GM18507 (cell line): ENCODE measurements at regions not wholly inside any gene's neighbourhood (a gene's known extent, or its start where the extent isn't known, plus 50 kb on each side); places are given as distances from the start of the nearest gene placed in this dataset.

Experiments used
- DNase-seq: peaks from one replicate; pipeline ENCODE4 v3.0.0; 2011; ENCODE audit warnings: low read depth; ENCODE audit not compliant: insufficient read length; ENCODE audit errors: extremely low spot score
- FAIRE-seq: peaks from 2 replicates; lab custom pipeline; 2011; peaks lifted over from hg19 to GRCh38; lab: Jason Lieb, UNC

- FAIRE-seq (no peak), DNase-seq (no peak)
These were observed 505.9 kb upstream of the CTSO start for GRCh38 chr4:156459584-156459983.

- no peak for DNase-seq
- no peak for FAIRE-seq
These were observed 503.2 kb upstream of the CTSO start for GRCh38 chr4:156456830-156457229.

GRCh38 chr4:156443488-156443887, 489.8 kb upstream of the CTSO start:
- DNase-seq (no peak), FAIRE-seq (no peak)

GRCh38 chr4:156442912-156443311, 489.2 kb upstream of the CTSO start:
- DNase-seq (no peak), FAIRE-seq (no peak)

- FAIRE-seq: no peak
- no peak for DNase-seq
These were observed 486.0 kb upstream of the CTSO start for GRCh38 chr4:156439576-156440200.

- FAIRE-seq: no peak
These were observed 484.0 kb upstream of the CTSO start for GRCh38 chr4:156437666-156438065.

GRCh38 chr4:156422576-156422975, 468.9 kb upstream of the CTSO start:
- no peak for FAIRE-seq
- no peak for DNase-seq

More at GRCh38 chr4:156437666-156438065, 484.0 kb upstream of the CTSO start:
- no peak for DNase-seq

- FAIRE-seq (no peak), DNase-seq (no peak)
These were observed 467.0 kb upstream of the CTSO start for GRCh38 chr4:156420623-156421022.

- FAIRE-seq: no peak
- DNase-seq: no peak
These were observed 465.5 kb upstream of the CTSO start for GRCh38 chr4:156419080-156419685.

- FAIRE-seq (no peak), DNase-seq (no peak)
These were observed 460.7 kb upstream of the CTSO start for GRCh38 chr4:156414406-156414805.

- FAIRE-seq (no peak), DNase-seq (no peak)
These were observed 459.8 kb upstream of the CTSO start for GRCh38 chr4:156413239-156414135.

GRCh38 chr4:156411531-156411930, 457.9 kb upstream of the CTSO start:
- FAIRE-seq (no peak), DNase-seq (no peak)

- FAIRE-seq (no peak), DNase-seq (no peak)
These were observed 455.1 kb upstream of the CTSO start for GRCh38 chr4:156408749-156409148.

- FAIRE-seq (no peak), DNase-seq (no peak)
These were observed 447.7 kb upstream of the CTSO start for GRCh38 chr4:156401371-156401770.

- DNase-seq (no peak), FAIRE-seq (no peak)
These were observed 442.9 kb upstream of the CTSO start for GRCh38 chr4:156396534-156396933.

- FAIRE-seq (no peak), DNase-seq (no peak)
These were observed 437.6 kb upstream of the CTSO start for GRCh38 chr4:156391325-156391653.

GRCh38 chr4:156390599-156391324, 437.1 kb upstream of the CTSO start:
- no peak for DNase-seq
- FAIRE-seq: no peak

- DNase-seq: no peak
- no peak for FAIRE-seq
These were observed 435.2 kb upstream of the CTSO start for GRCh38 chr4:156388826-156389225.

- no peak for DNase-seq
- no peak for FAIRE-seq
These were observed 424.5 kb upstream of the CTSO start for GRCh38 chr4:156378033-156378665.
